HG03442 (cell line): ENCODE measurements at regions not wholly inside any gene's neighbourhood (a gene's known extent, or its start where the extent isn't known, plus 50 kb on each side); places are given as distances from the start of the nearest gene placed in this dataset.
"Not testable (repeated sequence)": the region's sequence is repeated elsewhere in the genome, so short reads cannot be mapped to it uniquely, and the experiment has no call there.

Experiments used
- ATAC-seq: cut with Tn5 transposase; IDR thresholded peaks from one replicate; pipeline ENCODE4 v1.9.1; 2021; ENCODE audit warnings: mild to moderate bottlenecking, moderate library complexity; ENCODE audit not compliant: unreplicated experiment

- ATAC-seq, result no peak
Observed at GRCh38 chr3:106071306-106071705, 202.5 kb upstream of the CBLB start.

GRCh38 chr3:106072596-106072995 lies 203.8 kb upstream of the CBLB start:
- ATAC-seq, result not testable (repeated sequence)

GRCh38 chr3:106073806-106074205 lies 205.0 kb upstream of the CBLB start:
- not testable (repeated sequence) for ATAC-seq

- not testable (repeated sequence) for ATAC-seq
Observed at GRCh38 chr3:106075731-106076130, 206.9 kb upstream of the CBLB start.

GRCh38 chr3:106078635-106079034 lies 209.8 kb upstream of the CBLB start:
- no peak for ATAC-seq

- no peak for ATAC-seq
Observed at GRCh38 chr3:106082616-106083015, 213.8 kb upstream of the CBLB start.

- ATAC-seq, result no peak
Observed at GRCh38 chr3:106083207-106083606, 214.4 kb upstream of the CBLB start.

- ATAC-seq, result no peak
Observed at GRCh38 chr3:106083854-106084253, 215.0 kb upstream of the CBLB start.

GRCh38 chr3:106086038-106086437 lies 217.2 kb upstream of the CBLB start:
- no peak for ATAC-seq

GRCh38 chr3:106086636-106087035 lies 217.8 kb upstream of the CBLB start:
- no peak for ATAC-seq

- ATAC-seq, result no peak
Observed at GRCh38 chr3:106088304-106088703, 219.5 kb upstream of the CBLB start.

GRCh38 chr3:106088899-106089298 lies 220.1 kb upstream of the CBLB start:
- no peak for ATAC-seq

- ATAC-seq, result no peak
Observed at GRCh38 chr3:106089806-106090205, 221.0 kb upstream of the CBLB start.

GRCh38 chr3:106092792-106093191 lies 224.0 kb upstream of the CBLB start:
- ATAC-seq, result no peak

- ATAC-seq, result no peak
Observed at GRCh38 chr3:106093616-106094015, 224.8 kb upstream of the CBLB start.

- no peak for ATAC-seq
Observed at GRCh38 chr3:106097817-106098435, 229.1 kb upstream of the CBLB start.

GRCh38 chr3:106103383-106103782 lies 234.6 kb upstream of the CBLB start:
- ATAC-seq, result no peak

- no peak for ATAC-seq
Observed at GRCh38 chr3:106104078-106104477, 235.3 kb upstream of the CBLB start.

- ATAC-seq, result no peak
Observed at GRCh38 chr3:106108925-106109324, 240.1 kb upstream of the CBLB start.

- not testable (repeated sequence) for ATAC-seq
Observed at GRCh38 chr3:106112561-106112960, 243.7 kb upstream of the CBLB start.

GRCh38 chr3:106113747-106114146 lies 244.9 kb upstream of the CBLB start:
- no peak for ATAC-seq

GRCh38 chr3:106114220-106114619 lies 245.4 kb upstream of the CBLB start:
- ATAC-seq, result no peak

GRCh38 chr3:106114848-106115247 lies 246.0 kb upstream of the CBLB start:
- ATAC-seq, result no peak
